Naive thymus-derived CD4-positive, alpha-beta T cell (primary cell): ENCODE measurements at regions not wholly inside any gene's neighbourhood (a gene's known extent, or its start where the extent isn't known, plus 50 kb on each side); places are given as distances from the start of the nearest gene placed in this dataset.

Experiments
- ATAC-seq: fragments of 150-1000 bp; cut with Tn5 transposase; 2 replicates; pipeline ENCODE4 v1.10.0; 2021; ENCODE audit warnings: mild to moderate bottlenecking, moderate library complexity
- CTCF ChIA-PET: fragments of 350-600 bp; sonication (Branson Sonifier 250); formaldehyde crosslinking; loops from one replicate; lab custom pipeline; 2021; ENCODE audit warnings: antibody characterized with exemption; lab: Charles Lee
- POLR2A ChIA-PET: fragments of 350-600 bp; sonication (Branson Sonifier 250); formaldehyde crosslinking; loops from one replicate; lab custom pipeline; 2021; ENCODE audit warnings: antibody characterized with exemption, inconsistent platforms; lab: Charles Lee
- DNase-seq, 9 donors: peaks; one replicate each; pipeline versions ENCODE4 v3.0.0 to v3.0.0-alpha.2; 2020 to 2022; ENCODE audit warnings: mixed read lengths in 1 of 9
- H3K27ac ChIP-seq: one replicate; pipeline ENCODE4 v1.7.0; 2013; ENCODE audit warnings: mild to moderate bottlenecking, low read depth, low read length, moderate library complexity
- H3K27me3 ChIP-seq, 2 donors: one replicate each; pipeline ENCODE4 v1.7.0; 2013; ENCODE audit warnings: low read length in 2 of 2, mild to moderate bottlenecking in 2 of 2, moderate library complexity in 2 of 2; ENCODE audit not compliant: control insufficient read depth in 2 of 2, insufficient read depth in 2 of 2
- H3K36me3 ChIP-seq, 3 experiments: 1 replicate in 2 of 3; 2 replicates in 1 of 3; pipeline ENCODE4 v1.7.0; 2013; ENCODE audit warnings: low read length in 3 of 3, mild to moderate bottlenecking in 3 of 3, moderate library complexity in 1 of 3; ENCODE audit not compliant: insufficient read depth in 3 of 3, control insufficient read depth in 2 of 3
- H3K4me1 ChIP-seq, 2 donors: one replicate each; pipeline ENCODE4 v1.7.0; 2013; ENCODE audit warnings: low read length in 2 of 2, mild to moderate bottlenecking in 2 of 2, moderate library complexity in 1 of 2; ENCODE audit not compliant: control insufficient read depth in 2 of 2, insufficient read depth in 2 of 2
- H3K4me3 ChIP-seq: 2 replicates; pipeline ENCODE4 v1.7.0; 2013; ENCODE audit warnings: mild to moderate bottlenecking, low read length
- H3K9me3 ChIP-seq, 3 experiments: 1 replicate in 2 of 3; 2 replicates in 1 of 3; pipeline ENCODE4 v1.7.0; 2013; ENCODE audit warnings: low read length in 3 of 3; ENCODE audit not compliant: control insufficient read depth in 2 of 3
- H3K27ac Mint-ChIP-seq, 9 donors: one replicate each; pipeline ENCODE4 v1.8.0; 2020 to 2022; ENCODE audit warnings: mixed read lengths in 9 of 9, mild to moderate bottlenecking in 8 of 9, moderate library complexity in 5 of 9, inconsistent platforms in 2 of 9
- H3K27me3 Mint-ChIP-seq, 5 donors: one replicate each; pipeline ENCODE4 v1.8.0; 2021 to 2022; ENCODE audit warnings: mixed read lengths in 5 of 5, mild to moderate bottlenecking in 1 of 5
- H3K36me3 Mint-ChIP-seq, 5 donors: one replicate each; pipeline ENCODE4 v1.8.0; 2020 to 2022; ENCODE audit warnings: mixed read lengths in 5 of 5, mild to moderate bottlenecking in 3 of 5, inconsistent platforms in 1 of 5
- H3K4me1 Mint-ChIP-seq, 7 donors: one replicate each; pipeline ENCODE4 v1.8.0; 2020 to 2022; ENCODE audit warnings: mixed read lengths in 7 of 7, mild to moderate bottlenecking in 3 of 7, inconsistent platforms in 1 of 7
- H3K4me3 Mint-ChIP-seq, 10 donors: one replicate each; pipeline ENCODE4 v1.8.0; 2020 to 2022; ENCODE audit warnings: mild to moderate bottlenecking in 10 of 10, mixed read lengths in 10 of 10, moderate library complexity in 6 of 10, inconsistent platforms in 2 of 10
- H3K9me3 Mint-ChIP-seq, 11 donors: one replicate each; pipeline ENCODE4 v1.8.0; 2020 to 2022; ENCODE audit warnings: mixed read lengths in 11 of 11, mild to moderate bottlenecking in 4 of 11, inconsistent platforms in 1 of 11, moderate library complexity in 1 of 11
- intact Hi-C, 2 donors: fragments of 100-400 bp; cut with micrococcal nuclease; formaldehyde crosslinking; loops; one replicate each; pipeline ENCODE4 v1.15.1; 2023

DNA sequence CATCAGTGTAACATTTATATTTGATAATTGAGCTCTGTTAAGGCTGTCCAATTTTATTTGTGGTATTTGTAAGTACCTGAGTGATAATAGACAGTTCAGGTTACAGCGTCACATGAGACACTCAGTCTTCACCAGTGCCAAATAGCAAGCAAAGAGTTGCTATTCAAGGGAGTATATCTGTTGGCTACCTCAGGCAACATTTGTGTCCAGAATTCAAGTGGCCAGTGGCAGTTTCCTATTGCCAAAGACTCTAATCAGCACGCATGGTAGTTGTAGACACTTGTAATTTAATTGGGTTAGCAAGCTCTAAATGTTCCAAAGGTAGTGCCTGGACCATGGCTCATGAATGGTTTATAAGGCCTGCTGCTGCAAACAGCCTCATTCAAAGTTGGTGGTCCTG lies 1524.3 kb upstream of the B3GALT2 start:
- no peaks in the 10 kb centered on the region for H3K36me3 ChIP-seq
- no peaks in the 10 kb centered on the region for H3K4me1 ChIP-seq
- H3K9me3 Mint-ChIP-seq = peaks cover 0 to 3% (median 0%) of the 10 kb centered on the region in 11 donors
- intact Hi-C loops = no loop called here
- no peaks in the 10 kb centered on the region for H3K27me3 ChIP-seq
- H3K36me3 Mint-ChIP-seq = no peaks in the 10 kb centered on the region
- no peak overlapping the region for H3K27ac ChIP-seq
- no peak for ATAC-seq
- no peaks in the 10 kb centered on the region for H3K4me1 Mint-ChIP-seq
- H3K4me3 Mint-ChIP-seq = no peak overlapping the region
- ChIA-PET POLR2A (interaction anchor here (0.6 kb wide), 1 partner anchor 1477 kb away, joined by 3 read pairs; no protein-coding TSS in a partner anchor), CTCF (interaction anchor here (0.8 kb wide), 1 partner anchor 55 kb away, joined by 3 read pairs; no protein-coding TSS in a partner anchor)
- H3K27me3 Mint-ChIP-seq = no peaks in the 10 kb centered on the region
- H3K9me3 ChIP-seq = no peaks in the 10 kb centered on the region
- no peak overlapping the region for H3K4me3 ChIP-seq
- no peak overlapping the region for H3K27ac Mint-ChIP-seq
- DNase-seq = no peak

DNA sequence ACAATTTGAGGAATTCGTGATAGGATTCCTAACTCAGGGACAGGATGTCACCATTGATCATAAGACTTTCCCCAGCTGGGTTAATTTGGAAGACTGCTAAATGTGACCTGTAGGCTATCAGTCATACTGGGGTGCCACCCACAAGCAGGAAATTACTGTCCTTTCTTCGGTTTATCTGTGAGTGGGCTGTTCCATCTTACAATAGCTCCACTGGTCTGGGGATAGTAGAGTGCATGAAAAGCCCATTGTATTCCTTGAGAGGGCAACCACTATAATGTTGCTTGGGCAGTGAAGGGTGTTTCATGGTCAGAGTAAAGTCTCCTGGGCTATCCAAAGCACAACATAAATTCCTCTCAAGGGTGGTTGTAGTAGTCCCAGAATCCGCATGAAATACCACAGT lies 1523.0 kb upstream of the B3GALT2 start:
- H3K27ac Mint-ChIP-seq = no peak overlapping the region
- Histone ChIP-seq H3K4me3 (no peak overlapping the region), H3K36me3 (no peaks in the 10 kb centered on the region), H3K4me1 (no peaks in the 10 kb centered on the region), H3K27ac (no peak overlapping the region), H3K9me3 (no peaks in the 10 kb centered on the region), H3K27me3 (no peaks in the 10 kb centered on the region)
- no peak for ATAC-seq
- no peak for DNase-seq
- no peaks in the 10 kb centered on the region for H3K36me3 Mint-ChIP-seq
- POLR2A ChIA-PET = no interaction called here
- H3K4me1 Mint-ChIP-seq = no peaks in the 10 kb centered on the region
- intact Hi-C loops = no loop called here
- peaks cover 0 to 1% (median 0%) of the 10 kb centered on the region in 11 donors for H3K9me3 Mint-ChIP-seq
- CTCF ChIA-PET = no interaction called here
- no peaks in the 10 kb centered on the region for H3K27me3 Mint-ChIP-seq
- no peak overlapping the region for H3K4me3 Mint-ChIP-seq

DNA sequence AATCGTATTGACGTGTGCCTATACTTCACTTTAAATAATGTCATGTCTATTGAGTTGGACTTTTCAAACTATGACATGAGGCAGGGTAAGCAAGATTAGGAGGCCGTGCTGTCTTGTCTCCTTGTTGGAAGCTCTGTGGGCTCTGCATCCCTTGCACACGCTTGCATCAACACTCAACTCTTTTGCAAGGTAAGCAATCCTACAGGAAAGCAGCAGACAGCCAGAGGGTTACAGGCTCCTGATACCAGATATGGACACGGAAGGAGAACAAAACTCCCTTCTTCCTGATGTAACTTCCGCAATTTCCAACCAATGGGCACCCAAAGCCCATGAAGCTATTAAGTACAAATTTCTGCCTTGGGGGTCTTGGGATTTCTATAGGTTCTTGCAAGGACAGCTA lies 1520.7 kb upstream of the B3GALT2 start:
- H3K4me1 Mint-ChIP-seq = no peaks in the 10 kb centered on the region
- Histone ChIP-seq H3K4me1 (no peaks in the 10 kb centered on the region), H3K4me3 (no peak overlapping the region), H3K27ac (no peak overlapping the region), H3K9me3 (no peaks in the 10 kb centered on the region), H3K36me3 (no peaks in the 10 kb centered on the region), H3K27me3 (no peaks in the 10 kb centered on the region)
- no peaks in the 10 kb centered on the region for H3K36me3 Mint-ChIP-seq
- ChIA-PET POLR2A (no interaction called here), CTCF (no interaction called here)
- DNase-seq (no peak), ATAC-seq (no peak)
- H3K9me3 Mint-ChIP-seq = no peaks in the 10 kb centered on the region
- intact Hi-C loops = no loop called here
- H3K27me3 Mint-ChIP-seq = no peaks in the 10 kb centered on the region
- H3K4me3 Mint-ChIP-seq = no peak overlapping the region
- H3K27ac Mint-ChIP-seq = no peak overlapping the region

DNA sequence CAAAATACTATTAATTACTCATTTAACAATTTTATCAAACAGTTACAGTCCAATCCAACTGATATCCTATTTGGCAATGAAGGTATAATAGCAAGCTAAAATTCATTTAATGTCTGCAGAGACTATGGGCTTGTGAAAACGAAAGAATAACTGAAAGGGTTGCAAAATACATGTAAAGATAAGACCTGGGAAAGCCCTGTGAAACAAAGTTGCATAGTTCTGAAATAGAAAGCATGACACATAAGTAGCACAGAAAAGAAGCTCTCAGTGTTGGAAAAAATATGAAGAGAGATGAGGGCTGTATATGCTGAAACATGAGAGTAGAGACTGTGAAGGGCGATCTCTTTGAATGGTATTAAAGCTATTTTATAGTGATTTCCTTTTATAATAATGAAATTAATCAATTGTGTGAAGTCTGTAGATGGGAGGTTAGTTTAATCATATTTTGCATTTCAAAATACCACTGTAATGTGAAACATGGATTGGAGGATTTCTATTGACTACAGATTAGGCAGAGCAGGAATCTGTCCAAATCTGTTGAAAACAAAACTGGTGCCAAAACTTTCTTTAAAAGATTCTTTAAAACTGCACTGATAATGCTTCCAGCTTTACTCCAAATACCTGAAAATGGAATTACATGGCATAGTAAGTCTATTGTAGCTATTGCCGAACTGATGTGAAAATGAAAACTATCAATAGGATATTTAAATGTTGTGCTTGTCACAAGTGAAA lies 1518.9 kb upstream of the B3GALT2 start:
- no peak overlapping the region for H3K27ac ChIP-seq
- H3K4me3 Mint-ChIP-seq = no peak overlapping the region
- POLR2A ChIA-PET = no interaction called here

DNA sequence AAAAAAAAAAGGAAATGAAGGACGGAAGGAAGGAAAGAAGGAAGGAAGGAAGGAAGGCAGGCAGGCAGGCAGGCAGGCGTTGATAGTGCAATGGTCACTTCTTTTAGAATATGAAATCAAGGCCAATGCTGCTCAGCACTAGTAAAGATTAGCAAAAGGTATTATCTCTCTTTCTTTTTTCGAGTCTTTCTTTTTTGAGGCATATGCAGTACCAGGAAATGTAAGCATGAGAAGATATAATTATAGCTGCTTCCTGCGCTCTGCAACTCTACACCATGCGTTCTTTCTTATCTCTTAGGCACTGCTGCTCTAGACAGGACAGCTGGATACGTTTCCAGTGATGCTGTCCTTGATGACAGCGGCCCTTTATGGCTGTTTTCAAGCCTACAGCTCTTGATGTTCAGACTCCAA lies 1512.5 kb upstream of the B3GALT2 start:
- ATAC-seq (no peak), DNase-seq (no peak)
- no peaks in the 10 kb centered on the region for H3K27me3 ChIP-seq
- ChIA-PET POLR2A (no interaction called here), CTCF (no interaction called here)
- Mint-ChIP-seq H3K4me3 (no peak overlapping the region), H3K4me1 (no peaks in the 10 kb centered on the region), H3K27ac (peak overlapping the region in 1 of 9 donors; percentile 75), H3K27me3 (no peaks in the 10 kb centered on the region), H3K9me3 (no peaks in the 10 kb centered on the region), H3K36me3 (no peaks in the 10 kb centered on the region)
- intact Hi-C loops = no loop called here
- no peak overlapping the region for H3K27ac ChIP-seq
- no peaks in the 10 kb centered on the region for H3K9me3 ChIP-seq
- no peaks in the 10 kb centered on the region for H3K4me1 ChIP-seq
- no peak overlapping the region for H3K4me3 ChIP-seq
- H3K36me3 ChIP-seq = no peaks in the 10 kb centered on the region

More for the DNA sequence above, 1518.9 kb upstream of the B3GALT2 start:
- H3K4me1 Mint-ChIP-seq = no peaks in the 10 kb centered on the region
- H3K9me3 Mint-ChIP-seq = no peaks in the 10 kb centered on the region
- no peaks in the 10 kb centered on the region for H3K4me1 ChIP-seq
- H3K4me3 ChIP-seq = no peak overlapping the region
- no peaks in the 10 kb centered on the region for H3K27me3 Mint-ChIP-seq
- H3K27ac Mint-ChIP-seq = no peak overlapping the region
- DNase-seq (no peak), ATAC-seq (no peak)
- no peaks in the 10 kb centered on the region for H3K36me3 Mint-ChIP-seq
- intact Hi-C loops = no loop called here
- no peaks in the 10 kb centered on the region for H3K36me3 ChIP-seq
- CTCF ChIA-PET = no interaction called here
- H3K9me3 ChIP-seq = no peaks in the 10 kb centered on the region
- no peaks in the 10 kb centered on the region for H3K27me3 ChIP-seq

DNA sequence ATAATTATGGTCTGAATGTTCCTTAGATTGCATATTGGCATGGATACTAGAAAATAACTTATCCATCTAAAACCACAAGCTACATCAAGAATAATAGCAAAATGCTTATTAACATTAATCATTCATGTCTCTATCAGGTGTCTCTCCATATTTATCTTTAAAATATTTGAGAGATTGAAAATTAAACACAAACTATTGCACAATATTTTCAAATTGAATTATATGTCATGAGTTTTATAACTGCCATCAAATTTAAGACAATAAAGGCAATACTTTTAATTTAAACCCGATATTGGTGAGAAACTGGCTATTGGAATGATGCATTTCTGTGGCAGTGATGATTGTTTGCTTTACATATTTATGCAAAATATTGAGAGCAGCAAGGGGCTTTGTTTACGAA lies 1506.8 kb upstream of the B3GALT2 start:
- ChIA-PET POLR2A (no interaction called here), CTCF (no interaction called here)
- Histone ChIP-seq H3K4me3 (no peak overlapping the region), H3K4me1 (no peaks in the 10 kb centered on the region), H3K9me3 (no peaks in the 10 kb centered on the region), H3K27ac (no peak overlapping the region), H3K36me3 (no peaks in the 10 kb centered on the region), H3K27me3 (no peaks in the 10 kb centered on the region)
- H3K36me3 Mint-ChIP-seq = no peaks in the 10 kb centered on the region
- H3K4me3 Mint-ChIP-seq = no peak overlapping the region
- no peaks in the 10 kb centered on the region for H3K27me3 Mint-ChIP-seq
- intact Hi-C loops = no loop called here
- H3K4me1 Mint-ChIP-seq = no peaks in the 10 kb centered on the region
- no peak overlapping the region for H3K27ac Mint-ChIP-seq
- no peak for ATAC-seq
- DNase-seq = no peak
- no peaks in the 10 kb centered on the region for H3K9me3 Mint-ChIP-seq

DNA sequence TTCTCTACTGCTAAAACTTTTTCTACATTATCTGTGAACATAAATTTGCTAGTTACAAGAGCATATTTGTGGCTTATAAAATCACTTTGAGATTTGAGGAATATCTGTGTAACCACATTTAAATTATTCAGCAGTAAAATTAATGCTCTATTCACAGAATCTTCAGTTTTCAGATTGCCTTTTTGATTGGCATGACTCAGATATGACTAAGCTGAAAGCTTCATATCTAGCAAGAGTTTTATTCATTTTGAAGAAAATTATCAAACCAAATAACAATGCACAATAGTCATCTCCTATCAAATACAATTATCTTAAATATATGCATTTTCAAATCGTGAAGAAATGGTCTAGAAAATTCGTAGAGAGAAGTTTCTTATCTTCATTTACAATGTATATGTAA lies 1498.2 kb upstream of the B3GALT2 start:
- Histone ChIP-seq H3K4me1 (no peaks in the 10 kb centered on the region), H3K27me3 (no peaks in the 10 kb centered on the region), H3K9me3 (no peaks in the 10 kb centered on the region), H3K27ac (no peak overlapping the region), H3K36me3 (no peaks in the 10 kb centered on the region), H3K4me3 (no peak overlapping the region)
- Mint-ChIP-seq H3K4me1 (no peaks in the 10 kb centered on the region), H3K27me3 (no peaks in the 10 kb centered on the region), H3K4me3 (no peak overlapping the region), H3K36me3 (no peaks in the 10 kb centered on the region), H3K27ac (no peak overlapping the region), H3K9me3 (peaks cover 0 to 6% (median 0%) of the 10 kb centered on the region in 11 donors)
- ATAC-seq = no peak
- no peak for DNase-seq
- ChIA-PET CTCF (no interaction called here), POLR2A (no interaction called here)
- intact Hi-C loops = no loop called here
